ENCODE measurements at regions not wholly inside any gene's neighbourhood (a gene's known extent, or its start where the extent isn't known, plus 50 kb on each side); places are given as distances from the start of the nearest gene placed in this dataset.
A peak's percentile ranks its signal among the peaks of the same experiment; 100 is the strongest.
"Not testable (repeated sequence)": the region's sequence is repeated elsewhere in the genome, so short reads cannot be mapped to it uniquely, and the experiment has no call there.

GRCh38 chr15:36117296-36117787, 462.1 kb upstream of the CDIN1 start:
- DNase-seq: no peak

- no peak for DNase-seq
These were observed 453.2 kb upstream of the CDIN1 start for GRCh38 chr15:36126194-36126593.

- no peak for DNase-seq
These were observed 448.6 kb upstream of the CDIN1 start for GRCh38 chr15:36130641-36131310.

GRCh38 chr15:36133742-36134141, 445.7 kb upstream of the CDIN1 start:
- no peak for DNase-seq

- no peak for DNase-seq
These were observed 443.4 kb upstream of the CDIN1 start for GRCh38 chr15:36136049-36136448.

GRCh38 chr15:36152936-36153335, 426.5 kb upstream of the CDIN1 start:
- DNase-seq: no peak

- DNase-seq: no peak
These were observed 422.5 kb upstream of the CDIN1 start for GRCh38 chr15:36156879-36157427.

GRCh38 chr15:36160351-36160750, 419.1 kb upstream of the CDIN1 start:
- DNase-seq: no peak

- DNase-seq: no peak
These were observed 418.3 kb upstream of the CDIN1 start for GRCh38 chr15:36161108-36161507.

GRCh38 chr15:36161771-36162212, 417.6 kb upstream of the CDIN1 start:
- DNase-seq: no peak

GRCh38 chr15:36163983-36164382, 415.4 kb upstream of the CDIN1 start:
- not testable (repeated sequence) for DNase-seq

GRCh38 chr15:36172955-36173354, 406.5 kb upstream of the CDIN1 start:
- DNase-seq: no peak

GRCh38 chr15:36175186-36175740, 404.2 kb upstream of the CDIN1 start:
- no peak for DNase-seq

- no peak for DNase-seq
These were observed 403.6 kb upstream of the CDIN1 start for GRCh38 chr15:36175741-36176291.

GRCh38 chr15:36177590-36178302, 401.7 kb upstream of the CDIN1 start:
- peak; percentile 26 for DNase-seq

- DNase-seq: no peak
These were observed 401.2 kb upstream of the CDIN1 start for GRCh38 chr15:36178303-36178633.

- DNase-seq: no peak
These were observed 396.2 kb upstream of the CDIN1 start for GRCh38 chr15:36183201-36183600.

- DNase-seq: no peak
These were observed 394.0 kb upstream of the CDIN1 start for GRCh38 chr15:36185438-36185837.

- DNase-seq: no peak
These were observed 393.6 kb upstream of the CDIN1 start for GRCh38 chr15:36185845-36186244.

GRCh38 chr15:36186376-36186775, 393.1 kb upstream of the CDIN1 start:
- no peak for DNase-seq

GRCh38 chr15:36191459-36191858, 388.0 kb upstream of the CDIN1 start:
- DNase-seq: no peak

GRCh38 chr15:36195361-36196007, 383.9 kb upstream of the CDIN1 start:
- not testable (repeated sequence) for DNase-seq

Data from NCI-H1694 treated with DMSO at 0.1 percent for 48 hours (cell line).